IMR-90 (cell line): ENCODE measurements at regions not wholly inside any gene's neighbourhood (a gene's known extent, or its start where the extent isn't known, plus 50 kb on each side); places are given as distances from the start of the nearest gene placed in this dataset.

Source experiments
- ATAC-seq: fragments of 200-7000 bp; cut with Tn5 transposase; 2 replicates; pipeline ENCODE4 v1.9.1; 2020; ENCODE audit warnings: low read depth, mild to moderate bottlenecking, moderate library complexity
- BruUV-seq: library from RNA; stranded (reverse); fragments of 400-500 nt; replicated peaks from 2 replicates; lab custom pipeline; 2021; lab: Mats Ljungman, UMichigan
- CTCF ChIA-PET: fragments of 300-600 bp; formaldehyde crosslinking; extraction: SDS; loops from one replicate; lab custom pipeline; 2021; ENCODE audit warnings: antibody characterized with exemption; lab: Yijun Ruan, JAX
- POLR2A ChIA-PET: fragments of 300-600 bp; sonication (Branson Sonifier 250); formaldehyde crosslinking; loops from one replicate; lab custom pipeline; 2022; ENCODE audit warnings: antibody characterized with exemption; ENCODE audit not compliant: unreplicated experiment; lab: Charles Lee
- DNase-seq: peaks from one replicate; pipeline ENCODE4 v3.0.0; 2013
- H2AFZ ChIP-seq: replicated peaks from 2 replicates; pipeline ENCODE3; 2013; ENCODE audit warnings: low read length, mild to moderate bottlenecking; ENCODE audit not compliant: poor library complexity
- H2AK5ac ChIP-seq: 2 replicates; pipeline ENCODE4 v1.6.1; 2013; ENCODE audit warnings: low read depth, low read length, inconsistent platforms
- H2AK9ac ChIP-seq: replicated peaks from 2 replicates; pipeline ENCODE3; 2013; ENCODE audit warnings: mild to moderate bottlenecking, low read depth, low read length, moderate library complexity; ENCODE audit not compliant: poor library complexity
- H2BK120ac ChIP-seq: 2 replicates; pipeline ENCODE4 v1.6.1; 2013; ENCODE audit warnings: low read depth, low read length, inconsistent platforms
- H2BK15ac ChIP-seq: 3 replicates; pipeline ENCODE4 v1.6.1; 2013; ENCODE audit warnings: low read depth, low read length, inconsistent platforms
- H2BK20ac ChIP-seq: 2 replicates; pipeline ENCODE4 v1.6.1; 2013; ENCODE audit warnings: low read depth, mild to moderate bottlenecking, inconsistent platforms, low read length, moderate library complexity
- H2BK5ac ChIP-seq: 2 replicates; pipeline ENCODE4 v1.6.1; 2013; ENCODE audit warnings: mild to moderate bottlenecking, low read depth, low read length, inconsistent platforms; ENCODE audit not compliant: poor library complexity, severe bottlenecking
- H3K14ac ChIP-seq: replicated peaks from 2 replicates; pipeline ENCODE4 v1.6.1; 2013; ENCODE audit warnings: low read depth, low read length, inconsistent platforms
- H3K18ac ChIP-seq: 2 replicates; pipeline ENCODE4 v1.6.1; 2013; ENCODE audit warnings: low read depth, low read length, control low read depth
- H3K23ac ChIP-seq: 2 replicates; pipeline ENCODE4 v1.6.1; 2013; ENCODE audit warnings: low read depth, low read length, inconsistent platforms
- H3K27ac ChIP-seq: 2 replicates; pipeline ENCODE4 v1.5.1; 2013; ENCODE audit warnings: mild to moderate bottlenecking, control low read depth, low read length; ENCODE audit not compliant: insufficient read depth
- H3K27me3 ChIP-seq: 2 replicates; pipeline ENCODE4 v1.6.1; 2013; ENCODE audit warnings: low read length; ENCODE audit not compliant: control insufficient read depth, insufficient read depth
- H3K36me3 ChIP-seq: 2 replicates; pipeline ENCODE4 v1.6.1; 2013; ENCODE audit warnings: low read length, mixed read lengths; ENCODE audit not compliant: control insufficient read depth, insufficient read depth
- H3K4ac ChIP-seq: 2 replicates; pipeline ENCODE4 v1.6.1; 2013; ENCODE audit warnings: low read depth, low read length, inconsistent platforms
- H3K4me1 ChIP-seq: 2 replicates; pipeline ENCODE4 v1.6.1; 2013; ENCODE audit warnings: low read length, mixed read lengths; ENCODE audit not compliant: control insufficient read depth, insufficient read depth
- H3K4me2 ChIP-seq: 2 replicates; pipeline ENCODE4 v1.6.1; 2013; ENCODE audit warnings: low read depth, mild to moderate bottlenecking, control low read depth, low read length, moderate library complexity
- H3K4me3 ChIP-seq: 2 replicates; pipeline ENCODE4 v1.5.1; 2013; ENCODE audit warnings: low read depth, mild to moderate bottlenecking, control low read depth, low read length, moderate library complexity; ENCODE audit not compliant: insufficient read depth
- H3K56ac ChIP-seq: 2 replicates; pipeline ENCODE4 v1.6.1; 2013; ENCODE audit warnings: low read length, inconsistent platforms; ENCODE audit not compliant: insufficient read depth; ENCODE audit errors: extremely low read depth
- H3K79me1 ChIP-seq, 2 experiments: 2 replicates each; pipeline ENCODE4 v1.6.1; 2013; ENCODE audit warnings: low read length in 2 of 2, inconsistent platforms in 1 of 2, low read depth in 1 of 2
- H3K9ac ChIP-seq: 2 replicates; pipeline ENCODE4 v1.6.1; 2013; ENCODE audit warnings: low read depth, low read length, control low read depth
- H3K9me1 ChIP-seq: 2 replicates; pipeline ENCODE4 v1.6.1; 2013; ENCODE audit warnings: low read length, inconsistent platforms; ENCODE audit not compliant: insufficient read depth
- H3K9me3 ChIP-seq: 2 replicates; pipeline ENCODE4 v1.6.1; 2013; ENCODE audit warnings: low read length; ENCODE audit not compliant: control insufficient read depth, insufficient read depth
- H4K20me1 ChIP-seq: 2 replicates; pipeline ENCODE4 v1.6.1; 2013; ENCODE audit warnings: low read length, inconsistent platforms; ENCODE audit not compliant: insufficient read depth
- H4K5ac ChIP-seq: 2 replicates; pipeline ENCODE4 v1.6.1; 2013; ENCODE audit warnings: mild to moderate bottlenecking, low read depth, low read length, control low read depth
- H4K8ac ChIP-seq, 2 experiments: 2 replicates each; pipeline ENCODE4 v1.6.1; 2013; ENCODE audit warnings: low read depth in 2 of 2, low read length in 2 of 2, control low read depth in 1 of 2, inconsistent platforms in 1 of 2
- H4K91ac ChIP-seq: 2 replicates; pipeline ENCODE4 v1.6.1; 2013; ENCODE audit warnings: low read depth, low read length, inconsistent platforms; ENCODE audit not compliant: insufficient read depth
- BHLHE40 ChIP-seq: fragments of 150-350 bp; IDR thresholded peaks from 2 replicates; pipeline ENCODE4 v1.6.1; 2016; ENCODE audit warnings: mild to moderate bottlenecking, low read depth, low read length
- CEBPB ChIP-seq: IDR thresholded peaks from 2 replicates; pipeline ENCODE4 v1.6.1; 2012; ENCODE audit warnings: low read depth, low read length, improper control_type of control experiment
- CHD1 ChIP-seq: IDR thresholded peaks from 2 replicates; pipeline ENCODE4 v1.6.1; 2012; ENCODE audit warnings: low read depth, low read length, improper control_type of control experiment
- CTCF ChIP-seq: conservative IDR thresholded peaks from 2 replicates; pipeline ENCODE4 v1.5.1; 2012; ENCODE audit warnings: mild to moderate bottlenecking, low read depth, low read length, improper control_type of control experiment
- ELK1 ChIP-seq: fragments of 150-350 bp; IDR thresholded peaks from 2 replicates; pipeline ENCODE4 v1.6.1; 2016; ENCODE audit warnings: low read depth, mild to moderate bottlenecking, low read length, moderate library complexity, borderline replicate concordance
- MAFK ChIP-seq: IDR thresholded peaks from 2 replicates; pipeline ENCODE4 v1.6.1; 2012; ENCODE audit warnings: low read depth, low read length, improper control_type of control experiment
- MAZ ChIP-seq: IDR thresholded peaks from 2 replicates; pipeline ENCODE4 v1.6.1; 2012; ENCODE audit warnings: low read depth, mild to moderate bottlenecking, low read length, improper control_type of control experiment, moderate library complexity, borderline replicate concordance
- MXI1 ChIP-seq: IDR thresholded peaks from 2 replicates; pipeline ENCODE4 v1.6.1; 2012; ENCODE audit warnings: low read depth, mild to moderate bottlenecking, low read length, moderate library complexity, borderline replicate concordance
- NFE2L2 ChIP-seq: fragments of 150-350 bp; IDR thresholded peaks from 2 replicates; pipeline ENCODE4 v1.6.1; 2016; ENCODE audit warnings: low read depth, mild to moderate bottlenecking, low read length
- POLR2A ChIP-seq: IDR thresholded peaks from 2 replicates; pipeline ENCODE4 v1.6.1; 2012; ENCODE audit warnings: mild to moderate bottlenecking, low read depth, low read length
- RAD21 ChIP-seq: IDR thresholded peaks from 2 replicates; pipeline ENCODE4 v1.6.1; 2012; ENCODE audit warnings: low read length, improper control_type of control experiment
- RCOR1 ChIP-seq: IDR thresholded peaks from 2 replicates; pipeline ENCODE4 v1.6.1; 2012; ENCODE audit warnings: mild to moderate bottlenecking, low read length, improper control_type of control experiment; ENCODE audit not compliant: insufficient replicate concordance
- RFX5 ChIP-seq: IDR thresholded peaks from 2 replicates; pipeline ENCODE4 v1.8.0; 2012; ENCODE audit warnings: low read depth, mild to moderate bottlenecking, low read length, moderate library complexity
- SMC3 ChIP-seq: fragments of 150-350 bp; IDR thresholded peaks from 2 replicates; pipeline ENCODE4 v1.6.1; 2016; ENCODE audit warnings: low read depth, mild to moderate bottlenecking, antibody characterized with exemption, low read length, moderate library complexity
- WGBS, 2 experiments: methylation state at CpG; one replicate each; pipeline versions ENCODE4 v1.1.5 to v1.1.7; 2013; ENCODE audit warnings: missing lambda C conversion rate in 2 of 2; ENCODE audit not compliant: insufficient read length in 1 of 2; ENCODE audit errors: extremely low coverage in 2 of 2; 5-methylcytosine and 5-hydroxymethylcytosine counted together
- dilution Hi-C: fragments of 300-500 bp; cut with HindIII; formaldehyde crosslinking; loops from one replicate; pipeline ENCODE4 v1.14.3; 2018; ENCODE audit warnings: low sequenced_read_pairs; ENCODE audit not compliant: unreplicated experiment
- in situ Hi-C: fragments of 300-500 bp; cut with MboI; formaldehyde crosslinking; loops from 3 replicates; pipeline ENCODE4 v1.14.3; 2019; ENCODE audit warnings: low sequenced_read_pairs, inconsistent platforms, mixed read lengths
- intact Hi-C: fragments of 100-400 bp; cut with micrococcal nuclease; formaldehyde crosslinking; loops from 2 replicates; pipeline ENCODE4 v1.10.0; 2022
- TF ChIP-seq, protein P1 (sequence below): fragments of 150-350 bp; IDR thresholded peaks from 2 replicates; pipeline ENCODE4 v1.6.1; 2017; ENCODE audit warnings: mild to moderate bottlenecking, antibody characterized with exemption, low read length, low read depth

GRCh38 chr11:15641271-15642045, 526.7 kb downstream of the INSC start:
- TF ChIP-seq SMC3: no peak
- TF ChIP-seq MAFK: no peak
- no peak for TF ChIP-seq BHLHE40
- TF ChIP-seq MAZ: no peak
- no peak for TF ChIP-seq MXI1
- TF ChIP-seq ELK1: no peak
- no peak for TF ChIP-seq NFE2L2
- TF ChIP-seq CHD1: no peak
- TF ChIP-seq POLR2A: no peak
- TF ChIP-seq CTCF: no peak
- TF ChIP-seq RFX5: no peak
- no peak for TF ChIP-seq CEBPB
- TF ChIP-seq RAD21: no peak
- TF ChIP-seq, protein P1, sequence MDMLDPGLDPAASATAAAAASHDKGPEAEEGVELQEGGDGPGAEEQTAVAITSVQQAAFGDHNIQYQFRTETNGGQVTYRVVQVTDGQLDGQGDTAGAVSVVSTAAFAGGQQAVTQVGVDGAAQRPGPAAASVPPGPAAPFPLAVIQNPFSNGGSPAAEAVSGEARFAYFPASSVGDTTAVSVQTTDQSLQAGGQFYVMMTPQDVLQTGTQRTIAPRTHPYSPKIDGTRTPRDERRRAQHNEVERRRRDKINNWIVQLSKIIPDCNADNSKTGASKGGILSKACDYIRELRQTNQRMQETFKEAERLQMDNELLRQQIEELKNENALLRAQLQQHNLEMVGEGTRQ: no peak
- TF ChIP-seq RCOR1: no peak
- Histone ChIP-seq H4K91ac (no peak overlapping the region), H3K27me3 (peaks cover 3% of the 10 kb centered on the region), H3K36me3 (no peaks in the 10 kb centered on the region), H3K4ac (no peak overlapping the region), H3K56ac (no peak overlapping the region), H3K4me2 (peak overlapping the region; percentile 79), H3K79me1 (no peaks in the 10 kb centered on the region), H3K27ac (no peak overlapping the region), H2BK20ac (no peak overlapping the region), H3K14ac (no peak overlapping the region), H4K8ac (no peak overlapping the region), H4K20me1 (no peaks in the 10 kb centered on the region), H2BK5ac (no peak overlapping the region), H3K23ac (no peak overlapping the region), H3K9ac (0 out of 2 replicates have a peak overlapping the region, but pooled peaks have one; percentile 51), H3K4me1 (peaks cover 1% of the 10 kb centered on the region; the same call in 1 of the 2 replicates), H2BK120ac (no peak overlapping the region), H2AFZ (peak overlapping the region; percentile 74), H4K5ac (no peak overlapping the region), H2BK15ac (no peak overlapping the region), H3K18ac (no peak overlapping the region), H2AK5ac (no peak overlapping the region), H3K9me1 (no peaks in the 10 kb centered on the region; the same call in 1 of the 2 replicates), H3K4me3 (peak overlapping the region; percentile 19), H2AK9ac (no peak overlapping the region), H3K9me3 (peaks cover 2% of the 10 kb centered on the region; the same call in 1 of the 2 replicates)
- intact Hi-C loops: no loop called here
- ChIA-PET CTCF (interaction anchor here (0.7 kb wide), 1 partner anchor 12 kb away, joined by 3 read pairs; no protein-coding TSS in a partner anchor), POLR2A (no interaction called here)
- BruUV-seq: no TSS peak
- no CpG with 5 or more reads among the region's 9 CpGs for WGBS, 2 experiments
- no peak for DNase-seq
- dilution Hi-C loops: no loop called here
- no peak for ATAC-seq
- in situ Hi-C loops: loop anchor here (5.0 kb wide), 1 partner anchor 966 kb away; no protein-coding TSS in a partner anchor
